ENCODE measurements at regions not wholly inside any gene's neighbourhood (a gene's known extent, or its start where the extent isn't known, plus 50 kb on each side); places are given as distances from the start of the nearest gene placed in this dataset.

- no peak for TF ChIP-seq CTCF (IDR thresholded peaks at IDR 0.05)
- no peak for TF ChIP-seq POLR2A (IDR thresholded peaks at IDR 0.05)
Observed at GRCh38 chr12:75954041-75954440, 77.5 kb downstream of the PHLDA1 start.

Measured in thyroid gland (tissue), 4 donors.